ENCODE measurements at regions not wholly inside any gene's neighbourhood (a gene's known extent, or its start where the extent isn't known, plus 50 kb on each side); places are given as distances from the start of the nearest gene placed in this dataset.
"Not testable (repeated sequence)": the region's sequence is repeated elsewhere in the genome, so short reads cannot be mapped to it uniquely, and the experiment has no call there.

DNA sequence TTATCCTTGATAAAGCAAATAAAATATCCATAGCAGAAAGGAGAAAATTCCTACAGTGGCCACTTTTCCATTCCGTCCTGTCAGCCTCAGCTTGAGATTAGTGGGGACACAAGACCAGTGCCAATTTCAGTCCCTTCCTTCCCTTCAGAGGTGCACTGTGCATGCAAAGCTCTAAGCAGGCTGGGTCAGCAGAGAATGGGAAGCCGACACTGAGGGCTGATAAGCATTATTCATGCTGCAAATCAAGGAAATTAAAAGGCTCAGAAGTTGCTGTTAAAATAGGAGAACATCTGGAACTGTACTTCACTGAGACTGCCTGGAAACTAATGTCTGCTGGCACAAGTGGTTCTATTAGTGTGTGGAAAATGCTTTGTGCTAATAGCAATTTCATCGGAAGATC, 534.3 kb downstream of the ADCYAP1 start:
- Histone ChIP-seq H3K9ac (ENCODE audit: insufficient read length, low read depth) (no peak overlapping the region), H3K9me3 (ENCODE audit: insufficient read depth, low read length) (no peaks in the 10 kb centered on the region), H3K4me3 (ENCODE audit: insufficient read length, low read depth) (no peak overlapping the region), H3K36me3 (ENCODE audit: insufficient read depth, insufficient read length, low read length) (no peaks in the 10 kb centered on the region), H3K27me3 (ENCODE audit: insufficient read depth, insufficient read length) (no peaks in the 10 kb centered on the region), H3K4me1 (ENCODE audit: insufficient read depth, insufficient read length) (no peaks in the 10 kb centered on the region)
- no peak for DNase-seq (ENCODE audit: low read depth, low spot score)
- TF ChIP-seq YY1 (IDR thresholded peaks at IDR 0.05; ENCODE audit: insufficient read depth, insufficient read length) (no peak), ZNF274 (IDR thresholded peaks at IDR 0.05; ENCODE audit: low read depth, low read length) (no peak), SUZ12 (IDR thresholded peaks at IDR 0.05; ENCODE audit: extremely low read depth, insufficient read depth, insufficient read length) (no peak)

DNA sequence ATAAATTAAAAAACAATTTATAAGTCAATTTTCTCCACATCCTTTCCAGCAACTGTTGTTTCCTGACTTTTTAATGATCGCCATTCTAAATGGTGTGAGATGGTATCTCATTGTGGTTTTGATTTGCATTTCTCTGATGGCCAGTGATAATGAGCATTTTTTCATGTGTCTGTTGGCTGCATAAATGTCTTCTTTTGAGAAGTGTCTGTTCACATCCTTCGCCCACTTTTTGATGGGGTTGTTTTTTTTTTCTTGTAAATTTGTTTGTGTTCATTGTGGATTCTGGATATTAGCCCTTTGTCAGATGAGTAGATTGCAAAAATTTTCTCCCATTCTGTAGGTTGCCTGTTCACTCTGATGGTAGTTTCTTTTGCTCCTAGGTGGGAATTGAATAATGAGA, 539.4 kb downstream of the ADCYAP1 start:
- not testable (repeated sequence) for H3K4me1 ChIP-seq (ENCODE audit: insufficient read depth, insufficient read length); H3K36me3 ChIP-seq (ENCODE audit: insufficient read depth, insufficient read length, low read length); H3K9me3 ChIP-seq (ENCODE audit: insufficient read depth, low read length); H3K27me3 ChIP-seq (ENCODE audit: insufficient read depth, insufficient read length); H3K4me3 ChIP-seq (ENCODE audit: insufficient read length, low read depth); DNase-seq (ENCODE audit: low read depth, low spot score); H3K9ac ChIP-seq (ENCODE audit: insufficient read length, low read depth)

DNA sequence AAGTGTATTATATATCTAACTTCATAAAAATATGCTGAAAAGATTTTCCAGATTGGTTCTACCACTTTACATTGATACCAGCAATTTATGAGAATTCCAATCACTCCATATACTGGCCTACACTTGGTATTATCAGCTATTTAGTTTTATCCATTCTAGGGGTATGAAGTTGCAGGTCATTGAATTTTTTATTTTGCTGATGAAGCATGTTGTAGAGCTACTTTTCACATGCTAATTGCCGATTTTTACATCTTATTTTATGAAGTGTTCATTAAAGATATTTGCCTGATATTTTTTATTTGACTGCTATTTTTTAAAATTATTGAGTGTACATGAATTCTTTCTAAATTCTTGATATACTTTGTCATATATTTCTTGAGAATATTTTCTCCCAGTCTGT, 542.1 kb downstream of the ADCYAP1 start:
- Histone ChIP-seq H3K9me3 (ENCODE audit: insufficient read depth, low read length) (no peaks in the 10 kb centered on the region), H3K9ac (ENCODE audit: insufficient read length, low read depth) (no peak overlapping the region), H3K4me3 (ENCODE audit: insufficient read length, low read depth) (no peak overlapping the region), H3K4me1 (ENCODE audit: insufficient read depth, insufficient read length) (no peaks in the 10 kb centered on the region), H3K27me3 (ENCODE audit: insufficient read depth, insufficient read length) (no peaks in the 10 kb centered on the region), H3K36me3 (ENCODE audit: insufficient read depth, insufficient read length, low read length) (no peaks in the 10 kb centered on the region)
- TF ChIP-seq YY1 (IDR thresholded peaks at IDR 0.05; ENCODE audit: insufficient read depth, insufficient read length) (no peak), ZNF274 (IDR thresholded peaks at IDR 0.05; ENCODE audit: low read depth, low read length) (no peak), SUZ12 (IDR thresholded peaks at IDR 0.05; ENCODE audit: extremely low read depth, insufficient read depth, insufficient read length) (no peak)
- DNase-seq (ENCODE audit: low read depth, low spot score): no peak

DNA sequence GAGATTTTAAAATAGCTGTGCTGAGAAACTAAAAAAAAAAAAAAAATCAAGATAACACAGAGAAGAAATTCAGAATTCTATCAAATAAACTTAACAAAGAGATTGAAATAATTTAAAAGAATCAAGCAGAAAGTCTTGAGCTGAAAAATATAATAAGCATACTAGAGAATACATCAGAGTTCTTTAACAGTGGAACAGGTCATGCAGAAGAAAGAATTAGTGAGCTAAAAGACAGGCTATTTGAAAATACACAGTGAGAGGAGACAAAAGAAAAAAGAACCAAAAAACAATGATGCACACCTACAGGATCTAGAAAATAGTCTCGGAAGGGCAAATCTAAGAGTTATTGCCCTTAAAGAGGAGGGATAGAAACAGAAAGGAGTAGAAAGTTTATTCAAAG, 548.1 kb downstream of the ADCYAP1 start:
- no peak overlapping the region for H3K4me3 ChIP-seq (ENCODE audit: insufficient read length, low read depth)
- H3K4me1 ChIP-seq (ENCODE audit: insufficient read depth, insufficient read length): no peaks in the 10 kb centered on the region
- no peak overlapping the region for H3K9ac ChIP-seq (ENCODE audit: insufficient read length, low read depth)
- no peaks in the 10 kb centered on the region for H3K9me3 ChIP-seq (ENCODE audit: insufficient read depth, low read length)
- no peaks in the 10 kb centered on the region for H3K27me3 ChIP-seq (ENCODE audit: insufficient read depth, insufficient read length)
- TF ChIP-seq SUZ12 (IDR thresholded peaks at IDR 0.05; ENCODE audit: extremely low read depth, insufficient read depth, insufficient read length): no peak
- no peak for TF ChIP-seq ZNF274 (IDR thresholded peaks at IDR 0.05; ENCODE audit: low read depth, low read length)
- no peak for TF ChIP-seq YY1 (IDR thresholded peaks at IDR 0.05; ENCODE audit: insufficient read depth, insufficient read length)
- H3K36me3 ChIP-seq (ENCODE audit: insufficient read depth, insufficient read length, low read length): no peaks in the 10 kb centered on the region
- no peak for DNase-seq (ENCODE audit: low read depth, low spot score)

DNA sequence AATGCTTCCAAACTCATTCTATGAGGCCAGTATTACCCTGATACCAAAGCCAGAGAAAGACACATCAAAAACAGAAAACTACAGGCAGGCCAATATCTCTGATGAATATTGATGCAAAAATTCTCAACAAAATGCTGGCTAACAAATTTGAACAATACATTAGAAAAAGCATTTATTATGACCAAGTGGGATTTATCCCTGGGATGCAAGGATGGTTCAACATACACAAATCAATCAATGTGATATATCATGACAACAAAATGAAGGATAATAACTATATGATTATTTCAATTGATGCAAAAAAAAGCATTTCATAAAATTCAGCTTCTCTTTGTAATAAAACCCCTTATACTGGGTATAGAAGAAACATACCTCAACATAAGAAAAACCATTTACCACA, 550.9 kb downstream of the ADCYAP1 start:
- Histone ChIP-seq H3K36me3 (ENCODE audit: insufficient read depth, insufficient read length, low read length) (no peaks in the 10 kb centered on the region), H3K4me1 (ENCODE audit: insufficient read depth, insufficient read length) (no peaks in the 10 kb centered on the region), H3K27me3 (ENCODE audit: insufficient read depth, insufficient read length) (no peaks in the 10 kb centered on the region), H3K9me3 (ENCODE audit: insufficient read depth, low read length) (no peaks in the 10 kb centered on the region), H3K4me3 (ENCODE audit: insufficient read length, low read depth) (no peak overlapping the region), H3K9ac (ENCODE audit: insufficient read length, low read depth) (no peak overlapping the region)
- DNase-seq (ENCODE audit: low read depth, low spot score): no peak
- TF ChIP-seq YY1 (IDR thresholded peaks at IDR 0.05; ENCODE audit: insufficient read depth, insufficient read length) (no peak), ZNF274 (IDR thresholded peaks at IDR 0.05; ENCODE audit: low read depth, low read length) (no peak), SUZ12 (IDR thresholded peaks at IDR 0.05; ENCODE audit: extremely low read depth, insufficient read depth, insufficient read length) (no peak)

DNA sequence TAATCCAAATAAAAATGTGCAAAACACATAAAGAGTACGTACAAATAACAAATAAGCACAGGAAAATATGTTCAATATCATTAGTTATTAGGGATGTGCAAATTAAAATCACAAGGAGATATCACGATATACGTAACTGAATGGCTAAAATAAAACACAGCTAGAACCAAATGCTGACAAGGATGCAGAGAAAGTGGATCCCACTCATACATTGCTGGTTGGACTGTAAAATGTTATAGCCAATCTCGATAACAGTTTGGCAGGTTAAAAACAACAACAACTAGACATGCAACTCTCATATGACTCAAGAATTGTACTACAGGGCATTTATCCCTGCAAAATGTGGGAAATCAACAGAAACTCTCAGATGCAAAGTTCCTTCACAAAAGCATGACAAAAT, 553.9 kb downstream of the ADCYAP1 start:
- no peak overlapping the region for H3K9ac ChIP-seq (ENCODE audit: insufficient read length, low read depth)
- no peaks in the 10 kb centered on the region for H3K9me3 ChIP-seq (ENCODE audit: insufficient read depth, low read length)
- DNase-seq (ENCODE audit: low read depth, low spot score): no peak
- H3K4me3 ChIP-seq (ENCODE audit: insufficient read length, low read depth): no peak overlapping the region
- no peaks in the 10 kb centered on the region for H3K27me3 ChIP-seq (ENCODE audit: insufficient read depth, insufficient read length)
- no peaks in the 10 kb centered on the region for H3K4me1 ChIP-seq (ENCODE audit: insufficient read depth, insufficient read length)
- no peak for TF ChIP-seq YY1 (IDR thresholded peaks at IDR 0.05; ENCODE audit: insufficient read depth, insufficient read length)
- TF ChIP-seq SUZ12 (IDR thresholded peaks at IDR 0.05; ENCODE audit: extremely low read depth, insufficient read depth, insufficient read length): no peak
- no peak for TF ChIP-seq ZNF274 (IDR thresholded peaks at IDR 0.05; ENCODE audit: low read depth, low read length)
- H3K36me3 ChIP-seq (ENCODE audit: insufficient read depth, insufficient read length, low read length): no peaks in the 10 kb centered on the region

DNA sequence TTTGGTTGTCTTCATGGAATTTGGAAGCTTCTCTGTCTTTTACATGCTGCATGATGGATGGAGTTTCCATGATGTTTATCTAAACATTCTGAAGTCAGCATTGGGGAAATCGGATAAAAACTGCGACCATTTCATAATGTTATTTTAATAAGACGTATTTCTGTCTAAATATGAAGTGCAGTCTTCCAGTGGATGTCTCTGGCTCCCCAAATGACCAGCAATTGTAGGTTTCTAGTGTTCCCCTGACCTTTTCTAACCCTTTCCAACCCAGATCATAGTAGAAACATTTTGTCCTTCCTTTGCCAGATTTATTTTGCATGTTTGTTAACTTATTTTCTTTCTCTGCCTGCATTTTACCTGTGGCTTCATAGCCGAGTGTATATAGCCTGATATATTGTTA, 559.3 kb downstream of the ADCYAP1 start:
- DNase-seq (ENCODE audit: low read depth, low spot score): no peak
- H3K27me3 ChIP-seq (ENCODE audit: insufficient read depth, insufficient read length): no peaks in the 10 kb centered on the region
- TF ChIP-seq YY1 (IDR thresholded peaks at IDR 0.05; ENCODE audit: insufficient read depth, insufficient read length) (no peak), ZNF274 (IDR thresholded peaks at IDR 0.05; ENCODE audit: low read depth, low read length) (no peak), SUZ12 (IDR thresholded peaks at IDR 0.05; ENCODE audit: extremely low read depth, insufficient read depth, insufficient read length) (no peak)
- no peak overlapping the region for H3K4me3 ChIP-seq (ENCODE audit: insufficient read length, low read depth)
- no peaks in the 10 kb centered on the region for H3K4me1 ChIP-seq (ENCODE audit: insufficient read depth, insufficient read length)
- H3K9ac ChIP-seq (ENCODE audit: insufficient read length, low read depth): no peak overlapping the region
- H3K36me3 ChIP-seq (ENCODE audit: insufficient read depth, insufficient read length, low read length): no peaks in the 10 kb centered on the region
- H3K9me3 ChIP-seq (ENCODE audit: insufficient read depth, low read length): no peaks in the 10 kb centered on the region

All from NT2/D1 (cell line).